Aorta (tissue), 5 donors: ENCODE measurements at regions not wholly inside any gene's neighbourhood (a gene's known extent, or its start where the extent isn't known, plus 50 kb on each side); places are given as distances from the start of the nearest gene placed in this dataset.

ENCODE experiments used
- ATAC-seq: fragments of 200-7000 bp; cut with Tn5 transposase; one replicate; pipeline ENCODE4 v1.9.1; 2022; ENCODE audit warnings: moderate library complexity; ENCODE audit not compliant: low FRiP score
- DNase-seq, 2 donors: peaks; one replicate each; pipeline ENCODE4 v3.0.0-alpha.2; 2020
- H3K27ac ChIP-seq, 2 donors: one replicate each; pipeline ENCODE4 v1.5.1; 2013; ENCODE audit warnings: low read length in 2 of 2, mild to moderate bottlenecking in 2 of 2, moderate library complexity in 2 of 2, control low read depth in 1 of 2, inconsistent platforms in 1 of 2, low read depth in 1 of 2
- H3K27me3 ChIP-seq, 2 donors: one replicate each; pipeline ENCODE4 v1.6.1; 2013; ENCODE audit warnings: control low read depth in 1 of 2, low read length in 1 of 2, mild to moderate bottlenecking in 1 of 2, moderate library complexity in 1 of 2; ENCODE audit not compliant: insufficient read depth in 2 of 2, control insufficient read depth in 1 of 2
- H3K36me3 ChIP-seq, 2 donors: one replicate each; pipeline ENCODE4 v1.6.1; 2013; ENCODE audit warnings: control low read depth in 1 of 2, low read length in 1 of 2, mild to moderate bottlenecking in 1 of 2; ENCODE audit not compliant: insufficient read depth in 2 of 2, control insufficient read depth in 1 of 2
- H3K4me1 ChIP-seq, 2 donors: one replicate each; pipeline ENCODE4 v1.6.1; 2013; ENCODE audit warnings: low read length in 2 of 2, control low read depth in 1 of 2, mild to moderate bottlenecking in 1 of 2, moderate library complexity in 1 of 2; ENCODE audit not compliant: insufficient read depth in 2 of 2, control insufficient read depth in 1 of 2
- H3K4me3 ChIP-seq, 2 donors: one replicate each; pipeline ENCODE4 v1.5.1; 2013; ENCODE audit warnings: low read length in 2 of 2, control low read depth in 1 of 2, mild to moderate bottlenecking in 1 of 2
- H3K9me3 ChIP-seq: one replicate; pipeline ENCODE4 v1.6.1; 2013; ENCODE audit warnings: mild to moderate bottlenecking, low read length; ENCODE audit not compliant: control insufficient read depth
- WGBS, 2 donors: extraction: QIAGEN DNeasy Blood & Tissue Kit; methylation state at CpG; one replicate each; pipeline ENCODE4 v1.1.7; 2013; 5-methylcytosine and 5-hydroxymethylcytosine counted together
- intact Hi-C, 2 donors: fragments of 100-400 bp; cut with DNase I; formaldehyde crosslinking; loops; one replicate each; pipeline versions ENCODE4 v1.14.2 to v1.15.0; 2022
- donor health status: healthy with polysubstance abuse.
- donor health status: Bipolar disorder and iron deficiency.
- donor health status: DM: no; HTN: no; CAD: no.
- donor health status: DM: no; HTN: no; CAD: no.
- donor health status: DM: yes; HTN: yes; CAD: no.

DNA sequence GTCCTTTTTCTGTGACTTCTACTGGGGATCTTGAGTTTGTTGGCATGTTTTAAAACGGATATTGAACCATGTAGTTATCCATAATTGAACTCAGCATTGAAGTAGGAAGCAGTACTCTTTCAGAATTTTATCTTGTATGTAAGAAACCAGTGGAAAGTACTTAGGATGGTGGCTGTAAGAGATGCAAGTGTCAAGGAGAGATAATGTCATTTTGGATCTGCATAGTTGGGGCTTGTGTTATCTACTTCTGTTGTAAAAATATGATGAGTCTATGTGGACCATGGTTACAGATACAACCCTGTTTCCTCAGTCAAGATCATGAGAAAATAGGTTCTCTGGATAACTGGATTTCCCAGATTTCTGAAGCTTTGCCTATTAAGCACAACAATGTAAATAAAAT, 113.7 kb downstream of the NAB1 start:
- 89 to 92% methylated on average over 1 of the region's 1 CpG for WGBS, 2 donors
- ATAC-seq: no peak
- no peak overlapping the region for H3K4me3 ChIP-seq
- H3K36me3 ChIP-seq: no peaks in the 10 kb centered on the region
- intact Hi-C loops: no loop called here
- H3K4me1 ChIP-seq: no peaks in the 10 kb centered on the region
- H3K27ac ChIP-seq: no peak overlapping the region
- no peaks in the 10 kb centered on the region for H3K9me3 ChIP-seq
- DNase-seq: no peak
- no peaks in the 10 kb centered on the region for H3K27me3 ChIP-seq

DNA sequence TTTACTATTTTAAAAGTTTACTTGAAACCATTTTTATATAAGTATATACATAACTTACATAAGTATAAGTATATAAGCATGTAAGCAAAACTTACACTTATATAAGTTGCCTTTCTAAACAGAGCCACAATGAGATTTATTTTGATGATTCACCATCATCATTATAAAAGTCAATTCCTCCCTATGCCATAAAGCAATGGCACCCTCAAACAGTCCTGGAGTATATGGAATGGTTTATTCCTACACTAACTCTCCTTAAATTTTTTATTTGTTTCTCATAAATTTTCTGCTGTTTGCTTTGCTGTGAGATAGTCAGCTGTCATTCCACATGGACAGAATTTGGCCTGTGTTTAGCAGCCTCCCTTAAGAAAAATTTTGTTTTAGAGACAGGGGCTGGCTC, 114.2 kb downstream of the NAB1 start:
- DNase-seq (no peak), ATAC-seq (no peak)
- H3K4me1 ChIP-seq: no peaks in the 10 kb centered on the region
- H3K27ac ChIP-seq: no peak overlapping the region
- intact Hi-C loops: no loop called here
- no peaks in the 10 kb centered on the region for H3K36me3 ChIP-seq
- no peaks in the 10 kb centered on the region for H3K27me3 ChIP-seq
- H3K4me3 ChIP-seq: no peak overlapping the region
- H3K9me3 ChIP-seq: no peaks in the 10 kb centered on the region

DNA sequence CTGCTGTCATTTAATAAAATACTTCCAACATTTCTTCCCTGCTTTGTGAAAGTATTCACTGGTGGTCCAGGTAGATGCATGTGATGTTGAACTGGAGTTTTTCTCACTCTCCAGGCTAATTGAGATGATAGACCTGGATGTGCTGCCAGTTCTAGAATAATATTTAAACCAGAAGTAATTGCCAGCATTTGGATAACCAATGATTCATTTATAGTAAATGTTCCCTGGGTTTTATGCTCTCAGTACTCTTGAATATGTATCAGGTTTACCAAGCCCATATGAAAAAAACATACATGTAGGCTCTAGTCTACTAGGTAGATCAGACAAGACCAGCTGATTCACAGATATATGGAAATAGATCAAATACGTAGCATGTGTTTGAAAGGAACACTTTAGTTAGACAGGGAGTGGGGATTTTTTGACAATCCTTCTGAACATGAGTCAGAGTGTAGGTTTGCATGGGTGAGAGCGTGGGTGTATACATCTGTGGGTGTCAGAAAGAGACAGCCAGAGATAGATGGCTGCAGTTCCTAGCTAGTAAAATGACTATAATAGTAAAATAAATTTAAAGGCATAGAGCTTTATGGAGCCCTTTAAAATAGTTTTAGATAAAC, 115.1 kb downstream of the NAB1 start:
- H3K27me3 ChIP-seq: no peaks in the 10 kb centered on the region
- no peaks in the 10 kb centered on the region for H3K36me3 ChIP-seq
- no peak for DNase-seq
- intact Hi-C loops: no loop called here
- 96 to 98% methylated on average over 2 of the region's 2 CpGs for WGBS, 2 donors
- no peaks in the 10 kb centered on the region for H3K9me3 ChIP-seq
- H3K4me3 ChIP-seq: no peak overlapping the region
- no peak for ATAC-seq
- no peaks in the 10 kb centered on the region for H3K4me1 ChIP-seq
- H3K27ac ChIP-seq: no peak overlapping the region

DNA sequence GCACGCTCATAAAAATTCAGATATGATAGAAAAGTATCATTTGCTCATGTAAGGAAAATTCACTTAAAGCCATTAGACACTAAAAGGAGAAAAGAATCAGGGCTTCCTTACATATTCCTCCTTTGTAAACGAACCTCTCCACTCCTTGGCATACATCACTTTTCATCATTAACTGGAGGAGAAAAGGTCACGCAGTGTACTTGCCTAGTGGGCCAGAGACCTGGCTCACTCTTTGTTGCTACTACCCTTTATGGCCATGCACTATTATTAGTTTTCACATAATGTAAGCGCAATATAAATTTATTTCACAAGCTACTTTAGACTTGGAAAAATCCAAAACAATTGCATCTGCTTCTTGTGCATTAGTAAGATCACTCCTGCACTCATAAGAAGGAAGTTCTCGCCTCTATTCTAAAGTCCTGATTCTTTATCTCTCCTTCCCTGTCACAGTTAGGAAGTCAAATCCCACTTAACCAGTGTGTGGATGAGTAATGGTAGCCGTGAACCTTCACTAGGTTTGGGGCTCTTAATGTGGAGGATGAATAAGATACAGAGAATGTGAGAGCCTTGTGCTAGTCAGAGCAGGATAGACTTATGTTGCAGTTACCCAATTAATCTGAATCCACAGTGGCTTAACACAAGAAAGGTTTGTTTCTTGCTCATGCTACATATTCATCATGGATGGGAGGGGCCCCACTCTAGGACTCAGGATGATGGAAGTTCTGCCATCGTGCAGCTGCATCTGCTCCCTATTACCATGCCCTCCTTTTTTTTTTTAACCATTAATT, 115.0 kb upstream of the GLS start:
- intact Hi-C loops: no loop called here
- Histone ChIP-seq H3K4me1 (no peaks in the 10 kb centered on the region), H3K4me3 (no peak overlapping the region), H3K9me3 (no peaks in the 10 kb centered on the region), H3K27me3 (no peaks in the 10 kb centered on the region), H3K27ac (no peak overlapping the region), H3K36me3 (no peaks in the 10 kb centered on the region)
- 82 to 84% methylated on average over 7 of the region's 7 CpGs for WGBS, 2 donors
- DNase-seq: no peak
- ATAC-seq: no peak

DNA sequence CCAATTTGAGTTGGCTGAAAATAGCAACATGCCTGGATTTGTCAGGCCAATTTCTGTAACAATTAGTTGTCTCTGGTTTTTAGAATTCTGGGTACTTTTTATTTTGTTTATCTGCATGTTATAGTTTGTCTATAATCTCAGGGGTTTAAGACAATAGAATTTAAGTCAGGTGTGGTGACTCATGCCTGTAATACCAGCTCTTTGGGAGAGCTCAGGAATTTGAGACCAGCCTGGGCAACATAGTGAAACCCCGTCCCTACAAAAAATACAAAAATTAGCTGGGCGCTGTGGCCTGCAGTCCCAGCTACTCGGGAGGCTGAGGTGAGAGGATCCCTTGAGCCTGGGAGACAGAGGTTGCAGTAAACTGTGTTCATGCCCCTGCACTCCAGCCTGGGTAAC, 114.4 kb upstream of the GLS start:
- Histone ChIP-seq H3K4me3 (no peak overlapping the region), H3K27ac (no peak overlapping the region), H3K36me3 (no peaks in the 10 kb centered on the region), H3K27me3 (no peaks in the 10 kb centered on the region), H3K9me3 (no peaks in the 10 kb centered on the region), H3K4me1 (no peaks in the 10 kb centered on the region)
- DNase-seq: no peak
- intact Hi-C loops: no loop called here
- no peak for ATAC-seq
- WGBS, 2 donors: 96 to 97% methylated on average over 3 of the region's 3 CpGs

DNA sequence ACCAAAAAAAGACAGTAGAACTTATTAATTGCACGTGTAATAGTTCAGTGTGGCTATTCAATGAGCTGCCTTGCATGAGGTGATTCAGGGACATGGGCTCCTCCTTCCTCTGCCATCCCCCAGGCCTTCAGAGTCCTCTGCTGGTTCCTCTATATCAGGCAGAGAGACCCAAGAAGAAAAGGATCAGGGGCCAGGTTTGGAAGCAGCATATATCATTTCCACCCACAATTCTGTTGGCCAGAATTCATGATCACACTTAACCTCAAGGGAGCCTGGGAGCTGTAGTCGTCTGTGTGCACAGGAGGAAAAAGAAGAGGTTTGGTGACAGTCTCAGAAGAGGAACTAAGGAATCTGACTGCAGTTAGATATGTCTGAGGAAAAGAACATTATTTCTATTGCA, 114.0 kb upstream of the GLS start:
- no peak for DNase-seq
- no peak for ATAC-seq

DNA sequence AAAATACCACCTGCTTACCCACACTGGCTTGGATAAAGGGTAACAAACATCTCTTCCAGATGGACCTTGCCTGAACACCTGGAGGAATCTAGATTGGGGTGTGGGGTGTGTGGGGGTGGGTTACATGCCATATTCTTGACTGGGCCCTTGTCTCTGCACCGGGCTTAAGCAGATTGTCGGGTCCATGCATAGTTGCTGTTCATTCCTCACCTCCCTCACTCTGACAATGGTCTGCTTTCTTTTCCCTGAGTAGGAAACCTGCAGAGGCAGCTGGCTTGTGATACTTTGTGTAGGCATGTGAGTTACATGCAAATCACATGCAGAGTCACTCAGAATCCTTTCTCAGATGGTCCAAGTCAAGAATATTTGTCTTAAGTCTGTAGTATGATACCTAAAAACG, 112.8 kb upstream of the GLS start:
- WGBS, 2 donors: 72 to 76% methylated on average over 3 of the region's 3 CpGs
- intact Hi-C loops: no loop called here
- H3K4me1 ChIP-seq: no peaks in the 10 kb centered on the region
- ATAC-seq (no peak), DNase-seq (no peak)
- no peaks in the 10 kb centered on the region for H3K9me3 ChIP-seq
- no peaks in the 10 kb centered on the region for H3K36me3 ChIP-seq
- no peaks in the 10 kb centered on the region for H3K27me3 ChIP-seq
- no peak overlapping the region for H3K27ac ChIP-seq
- no peak overlapping the region for H3K4me3 ChIP-seq

More for the DNA sequence above, 114.0 kb upstream of the GLS start:
- no peaks in the 10 kb centered on the region for H3K9me3 ChIP-seq
- H3K36me3 ChIP-seq: no peaks in the 10 kb centered on the region
- no peak overlapping the region for H3K27ac ChIP-seq
- WGBS, 2 donors: 66 to 79% methylated on average over 2 of the region's 2 CpGs
- no peak overlapping the region for H3K4me3 ChIP-seq
- no peaks in the 10 kb centered on the region for H3K27me3 ChIP-seq
- intact Hi-C loops: no loop called here
- H3K4me1 ChIP-seq: no peaks in the 10 kb centered on the region

DNA sequence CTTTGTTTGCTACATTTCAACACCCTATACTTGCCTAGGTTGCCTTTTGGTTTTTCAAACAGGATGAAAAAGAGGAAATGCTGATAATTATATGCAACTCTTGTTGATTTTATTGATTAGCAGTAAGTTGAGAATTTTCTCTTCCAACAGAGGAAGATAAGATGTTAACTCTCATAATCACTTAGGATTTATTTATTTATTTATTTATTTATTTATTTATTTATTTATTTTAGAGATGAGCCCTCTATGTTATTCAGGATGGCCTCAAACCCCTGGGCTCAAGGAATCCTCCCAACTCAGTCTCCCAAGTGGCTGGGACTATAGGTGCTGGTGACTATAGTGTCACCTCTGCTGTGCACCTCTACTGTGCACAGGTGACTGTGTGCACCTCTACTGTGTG, 111.4 kb upstream of the GLS start:
- intact Hi-C loops: no loop called here
- no peaks in the 10 kb centered on the region for H3K4me1 ChIP-seq
- H3K27ac ChIP-seq: no peak overlapping the region
- ATAC-seq (no peak), DNase-seq (no peak)
- H3K36me3 ChIP-seq: no peaks in the 10 kb centered on the region
- no peaks in the 10 kb centered on the region for H3K9me3 ChIP-seq
- no peak overlapping the region for H3K4me3 ChIP-seq
- H3K27me3 ChIP-seq: no peaks in the 10 kb centered on the region

DNA sequence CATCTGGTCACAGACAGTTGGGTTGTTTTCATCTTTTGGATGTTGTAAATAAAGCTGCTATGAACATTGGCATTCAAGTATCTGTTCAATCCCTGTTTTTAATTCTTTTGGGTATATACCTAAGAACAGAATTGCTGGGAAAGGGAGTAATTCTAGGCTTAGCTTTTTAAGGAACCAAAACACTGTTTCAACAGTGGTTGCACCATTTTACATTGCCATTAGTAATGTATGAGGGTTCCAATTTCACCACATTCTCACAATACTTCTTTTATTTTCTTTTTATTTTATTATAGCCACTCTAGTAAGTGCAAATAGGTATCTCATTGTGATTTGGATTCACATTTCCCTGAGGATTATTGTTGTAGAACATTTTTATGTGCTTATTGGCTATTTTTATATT, 108.9 kb upstream of the GLS start:
- Histone ChIP-seq H3K4me1 (no peaks in the 10 kb centered on the region), H3K4me3 (no peak overlapping the region), H3K9me3 (no peaks in the 10 kb centered on the region), H3K27ac (no peak overlapping the region), H3K36me3 (no peaks in the 10 kb centered on the region), H3K27me3 (no peaks in the 10 kb centered on the region)
- intact Hi-C loops: no loop called here
- ATAC-seq: no peak
- no peak for DNase-seq
